Astrocyte (in vitro differentiated cells and primary cell): ENCODE measurements at regions not wholly inside any gene's neighbourhood (a gene's known extent, or its start where the extent isn't known, plus 50 kb on each side); places are given as distances from the start of the nearest gene placed in this dataset.

Source experiments
- DNase-seq: peaks from one replicate; pipeline ENCODE4 v3.0.0-alpha.2; 2010; ENCODE audit warnings: low read depth
- FAIRE-seq: peaks from 2 replicates; lab custom pipeline; 2011; peaks lifted over from hg19 to GRCh38; lab: Jason Lieb, UNC
- H2AFZ ChIP-seq: 2 replicates; pipeline ENCODE4 v1.6.0; 2012; ENCODE audit warnings: low read depth, low read length, inconsistent platforms
- H3K27ac ChIP-seq: 2 replicates; pipeline ENCODE4 v1.5.1; 2011; ENCODE audit warnings: low read depth, low read length, inconsistent platforms
- H3K27me3 ChIP-seq: 2 replicates; pipeline ENCODE4 v1.6.0; 2011; ENCODE audit warnings: low read length, inconsistent platforms; ENCODE audit not compliant: insufficient read depth
- H3K36me3 ChIP-seq: 2 replicates; pipeline ENCODE4 v1.5.1; 2011; ENCODE audit warnings: low read length, inconsistent platforms; ENCODE audit not compliant: insufficient read depth
- H3K4me1 ChIP-seq: 2 replicates; pipeline ENCODE4 v1.5.1; 2011; ENCODE audit warnings: low read length, inconsistent platforms; ENCODE audit not compliant: insufficient read depth
- H3K4me2 ChIP-seq: 2 replicates; pipeline ENCODE4 v1.6.0; 2012; ENCODE audit warnings: low read length, inconsistent platforms
- H3K4me3 ChIP-seq: 2 replicates; pipeline ENCODE4 v1.5.1; 2011; ENCODE audit warnings: low read depth, mild to moderate bottlenecking, low read length, inconsistent platforms; ENCODE audit not compliant: insufficient read depth
- H3K79me2 ChIP-seq: 2 replicates; pipeline ENCODE4 v1.6.0; 2012; ENCODE audit warnings: mild to moderate bottlenecking, low read length, inconsistent platforms; ENCODE audit not compliant: insufficient read depth
- H3K9ac ChIP-seq: 2 replicates; pipeline ENCODE4 v1.6.0; 2012; ENCODE audit warnings: mild to moderate bottlenecking, low read length, inconsistent platforms
- H3K9me3 ChIP-seq: 2 replicates; pipeline ENCODE4 v1.5.1; 2012; ENCODE audit warnings: low read depth, mild to moderate bottlenecking, low read length, inconsistent platforms; ENCODE audit not compliant: insufficient read depth
- H4K20me1 ChIP-seq: 2 replicates; pipeline ENCODE4 v1.6.0; 2012; ENCODE audit warnings: low read length, inconsistent platforms; ENCODE audit not compliant: insufficient read depth
- H3K27ac Mint-ChIP-seq: one replicate; pipeline ENCODE4 v1.8.0; 2021; ENCODE audit warnings: mild to moderate bottlenecking, mixed read lengths; ENCODE audit not compliant: unreplicated experiment
- H3K27me3 Mint-ChIP-seq: one replicate; pipeline ENCODE4 v1.8.0; 2021; ENCODE audit warnings: low read depth, mixed read lengths; ENCODE audit not compliant: unreplicated experiment
- H3K36me3 Mint-ChIP-seq: one replicate; pipeline ENCODE4 v1.8.0; 2021; ENCODE audit warnings: low read depth, mixed read lengths; ENCODE audit not compliant: unreplicated experiment
- H3K4me1 Mint-ChIP-seq: one replicate; pipeline ENCODE4 v1.8.0; 2021; ENCODE audit warnings: low read depth, mixed read lengths; ENCODE audit not compliant: unreplicated experiment
- H3K4me3 Mint-ChIP-seq: one replicate; pipeline ENCODE4 v1.8.0; 2021; ENCODE audit warnings: mild to moderate bottlenecking, moderate library complexity, mixed read lengths; ENCODE audit not compliant: unreplicated experiment
- H3K9me3 Mint-ChIP-seq: one replicate; pipeline ENCODE4 v1.8.0; 2021; ENCODE audit warnings: mild to moderate bottlenecking, mixed read lengths; ENCODE audit not compliant: unreplicated experiment
- CTCF ChIP-seq: IDR thresholded peaks from 2 replicates; pipeline ENCODE4 v1.5.1; 2011; ENCODE audit warnings: low read depth, mild to moderate bottlenecking, inconsistent platforms, low read length, moderate library complexity; ENCODE audit not compliant: insufficient read depth
- EZH2 ChIP-seq: IDR thresholded peaks from 2 replicates; pipeline ENCODE4 v1.6.1; 2012; ENCODE audit warnings: mild to moderate bottlenecking, low read length, inconsistent platforms; ENCODE audit not compliant: insufficient read depth

GRCh38 chr6:56324396-56324795 is 77.0 kb upstream of the COL21A1 start:
- H3K4me1 Mint-ChIP-seq, result peaks cover 5% of the 10 kb centered on the region
- TF ChIP-seq CTCF (no peak), EZH2 (no peak)
- FAIRE-seq (no peak), DNase-seq (no peak)
- H3K27me3 Mint-ChIP-seq, result peaks cover 4% of the 10 kb centered on the region
- Histone ChIP-seq H3K36me3 (no peaks in the 10 kb centered on the region), H3K27me3 (no peaks in the 10 kb centered on the region), H2AFZ (no peak overlapping the region), H3K9ac (no peak overlapping the region), H4K20me1 (no peaks in the 10 kb centered on the region), H3K79me2 (no peaks in the 10 kb centered on the region), H3K4me2 (no peak overlapping the region), H3K9me3 (no peaks in the 10 kb centered on the region), H3K4me3 (no peak overlapping the region), H3K27ac (no peak overlapping the region), H3K4me1 (peaks cover 3% of the 10 kb centered on the region)
- no peak overlapping the region for H3K27ac Mint-ChIP-seq
- no peaks in the 10 kb centered on the region for H3K9me3 Mint-ChIP-seq
- H3K4me3 Mint-ChIP-seq, result no peak overlapping the region
- H3K36me3 Mint-ChIP-seq, result no peaks in the 10 kb centered on the region

- H3K9me3 Mint-ChIP-seq, result no peaks in the 10 kb centered on the region
- H3K27me3 Mint-ChIP-seq, result peaks cover 4% of the 10 kb centered on the region
- no peak overlapping the region for H3K27ac Mint-ChIP-seq
- no peak overlapping the region for H3K4me2 ChIP-seq
- H3K4me1 Mint-ChIP-seq, result no peaks in the 10 kb centered on the region
- no peaks in the 10 kb centered on the region for H4K20me1 ChIP-seq
- no peak overlapping the region for H2AFZ ChIP-seq
- no peak for DNase-seq
- no peak overlapping the region for H3K4me3 Mint-ChIP-seq
- no peak for TF ChIP-seq CTCF
- no peak for TF ChIP-seq EZH2
- no peak overlapping the region for H3K4me3 ChIP-seq
- H3K79me2 ChIP-seq, result no peaks in the 10 kb centered on the region
- H3K4me1 ChIP-seq, result no peaks in the 10 kb centered on the region
- H3K9me3 ChIP-seq, result no peaks in the 10 kb centered on the region
- no peaks in the 10 kb centered on the region for H3K36me3 ChIP-seq
- no peak for FAIRE-seq
- no peak overlapping the region for H3K27ac ChIP-seq
- no peaks in the 10 kb centered on the region for H3K27me3 ChIP-seq
- H3K9ac ChIP-seq, result no peak overlapping the region
- H3K36me3 Mint-ChIP-seq, result no peaks in the 10 kb centered on the region
These were observed 71.5 kb upstream of the COL21A1 start for GRCh38 chr6:56318851-56319250.

GRCh38 chr6:56314683-56315523 is 67.5 kb upstream of the COL21A1 start:
- no peaks in the 10 kb centered on the region for H3K4me1 ChIP-seq
- H3K9me3 Mint-ChIP-seq, result no peaks in the 10 kb centered on the region
- no peak overlapping the region for H2AFZ ChIP-seq
- H3K4me2 ChIP-seq, result no peak overlapping the region
- H3K4me1 Mint-ChIP-seq, result no peaks in the 10 kb centered on the region
- no peaks in the 10 kb centered on the region for H3K36me3 ChIP-seq
- no peaks in the 10 kb centered on the region for H3K9me3 ChIP-seq
- H4K20me1 ChIP-seq, result no peaks in the 10 kb centered on the region
- H3K27ac ChIP-seq, result no peak overlapping the region
- TF ChIP-seq CTCF (peak; percentile 93), EZH2 (no peak)
- H3K4me3 ChIP-seq, result no peak overlapping the region
- no peak overlapping the region for H3K4me3 Mint-ChIP-seq
- FAIRE-seq, result peak; percentile 29
- peaks cover 2% of the 10 kb centered on the region for H3K27me3 ChIP-seq
- H3K79me2 ChIP-seq, result no peaks in the 10 kb centered on the region
- H3K27ac Mint-ChIP-seq, result no peak overlapping the region
- no peak overlapping the region for H3K9ac ChIP-seq
- DNase-seq, result peak; percentile 10
- no peaks in the 10 kb centered on the region for H3K36me3 Mint-ChIP-seq
- H3K27me3 Mint-ChIP-seq, result peaks cover 16% of the 10 kb centered on the region
